GM12878 (cell line): ENCODE measurements at regions not wholly inside any gene's neighbourhood (a gene's known extent, or its start where the extent isn't known, plus 50 kb on each side); places are given as distances from the start of the nearest gene placed in this dataset.

ENCODE experiments used
- ATAC-seq: fragments of 200-7000 bp; cut with Tn5 transposase; 3 replicates; pipeline ENCODE4 v1.9.1; 2020; ENCODE audit warnings: mild to moderate bottlenecking, moderate library complexity
- BruUV-seq: library from RNA; stranded (reverse); fragments of 400-500 nt; replicated peaks from 2 replicates; lab custom pipeline; 2021; lab: Mats Ljungman, UMichigan
- CTCF ChIA-PET: fragments of 300-600 bp; sonication (Branson Sonifier 250); formaldehyde crosslinking; extraction: SDS; loops from one replicate; lab custom pipeline; 2021; ENCODE audit warnings: inconsistent platforms; lab: Yijun Ruan, JAX
- POLR2A ChIA-PET: fragments of 350-600 bp; formaldehyde crosslinking; extraction: SDS; loops from one replicate; lab custom pipeline; 2021; ENCODE audit warnings: inconsistent platforms; lab: Charles Lee
- RAD21 ChIA-PET: fragments of 300-600 bp; sonication (Branson Sonifier 250); formaldehyde crosslinking; loops from one replicate; lab custom pipeline; 2023; ENCODE audit warnings: antibody characterized with exemption; ENCODE audit not compliant: unreplicated experiment; lab: Charles Lee
- SMC1A ChIA-PET: fragments of 300-600 bp; sonication (Branson Sonifier 250); formaldehyde crosslinking; loops from one replicate; lab custom pipeline; 2023; ENCODE audit not compliant: unreplicated experiment, uncharacterized antibody; lab: Charles Lee
- DNase-seq: peaks from one replicate; pipeline ENCODE4 v3.0.0-alpha.2; 2011; ENCODE audit warnings: low read depth, low spot score
- FAIRE-seq: peaks from 3 replicates; lab custom pipeline; 2011; peaks lifted over from hg19 to GRCh38; lab: Jason Lieb, UNC
- H2AFZ ChIP-seq: 2 replicates; pipeline ENCODE4 v1.6.0; 2011; ENCODE audit warnings: low read depth, low read length, control low read depth; ENCODE audit not compliant: control insufficient read depth
- H3K27ac ChIP-seq: 2 replicates; pipeline ENCODE4 v1.5.1; 2011; ENCODE audit warnings: control low read depth; ENCODE audit not compliant: control insufficient read depth, insufficient read depth
- H3K27me3 ChIP-seq, 2 experiments: replicated peaks in 1 of 2; 2 replicates each; pipeline versions ENCODE4 v1.6.0 to v1.6.1; 2011; ENCODE audit warnings: low read length in 1 of 2; ENCODE audit not compliant: control insufficient read depth in 2 of 2, insufficient read depth in 2 of 2
- H3K36me3 ChIP-seq, 2 experiments: 2 replicates each; pipeline ENCODE4 v1.5.1; 2011; ENCODE audit warnings: low read length in 1 of 2; ENCODE audit not compliant: control insufficient read depth in 2 of 2, insufficient read depth in 2 of 2
- H3K4me1 ChIP-seq: 2 replicates; pipeline ENCODE4 v1.6.1; 2011; ENCODE audit warnings: mild to moderate bottlenecking, low read length, moderate library complexity, mixed read lengths; ENCODE audit not compliant: control insufficient read depth, insufficient read depth
- H3K4me2 ChIP-seq: 2 replicates; pipeline ENCODE4 v1.6.0; 2011; ENCODE audit warnings: control low read depth; ENCODE audit not compliant: control insufficient read depth, insufficient read depth
- H3K4me3 ChIP-seq: fragments of 200-600 bp; sonication (generic); 2 replicates; pipeline ENCODE4 v1.5.1; 2016
- H3K79me2 ChIP-seq: 2 replicates; pipeline ENCODE4 v1.6.0; 2011; ENCODE audit warnings: low read length; ENCODE audit not compliant: control insufficient read depth, insufficient read depth
- H3K9ac ChIP-seq: 2 replicates; pipeline ENCODE4 v1.8.0; 2011; ENCODE audit warnings: low read length, control low read depth, mixed read lengths; ENCODE audit not compliant: control insufficient read depth, insufficient read depth
- H3K9me3 ChIP-seq: replicated peaks from 3 replicates; pipeline ENCODE4 v1.5.1; 2011; ENCODE audit warnings: mild to moderate bottlenecking, low read length; ENCODE audit not compliant: control insufficient read depth, insufficient read depth
- H4K20me1 ChIP-seq: 2 replicates; pipeline ENCODE4 v1.6.0; 2011; ENCODE audit not compliant: control insufficient read depth, insufficient read depth
- CHD4 ChIP-seq: fragments of 200-600 bp; sonication (generic); IDR thresholded peaks from 2 replicates; pipeline ENCODE4 v1.6.1; 2016; ENCODE audit warnings: mild to moderate bottlenecking
- CUX1 ChIP-seq: IDR thresholded peaks from 2 replicates; pipeline ENCODE4 v1.6.1; 2012; ENCODE audit warnings: improper control_type of control experiment, low read depth, low read length; ENCODE audit not compliant: insufficient replicate concordance
- MYC ChIP-seq: IDR thresholded peaks from 2 replicates; pipeline ENCODE4 v1.6.1; 2011; ENCODE audit warnings: mild to moderate bottlenecking, low read length, moderate library complexity, inconsistent platforms; ENCODE audit not compliant: insufficient read depth, insufficient replicate concordance, insufficient read length, severe bottlenecking
- NRF1 ChIP-seq: conservative IDR thresholded peaks from 2 replicates; pipeline ENCODE4 v1.6.1; 2011; ENCODE audit warnings: mild to moderate bottlenecking, low read depth, low read length, improper control_type of control experiment
- RBBP5 ChIP-seq: fragments of 200-600 bp; sonication (generic); conservative IDR thresholded peaks from 2 replicates; pipeline ENCODE4 v1.6.1; 2016
- RCOR1 ChIP-seq: conservative IDR thresholded peaks from 2 replicates; pipeline ENCODE4 v1.6.1; 2012; ENCODE audit warnings: low read depth, low read length, improper control_type of control experiment
- SIN3A ChIP-seq: IDR thresholded peaks from 2 replicates; pipeline ENCODE4 v1.6.1; 2012; ENCODE audit warnings: low read depth, low read length, improper control_type of control experiment
- SIX5 ChIP-seq: IDR thresholded peaks from 2 replicates; pipeline ENCODE4 v1.6.1; 2011; ENCODE audit warnings: mild to moderate bottlenecking, low read depth, low read length, moderate library complexity; ENCODE audit not compliant: severe bottlenecking
- SUZ12 ChIP-seq: fragments of 200-600 bp; sonication (generic); IDR thresholded peaks from one replicate; pipeline ENCODE4 v1.6.1; 2018; ENCODE audit warnings: antibody characterized with exemption, mild to moderate bottlenecking; ENCODE audit not compliant: unreplicated experiment
- TBL1XR1 ChIP-seq: IDR thresholded peaks from 2 replicates; pipeline ENCODE4 v1.6.1; 2012; ENCODE audit warnings: low read depth, low read length, improper control_type of control experiment
- TCF7 ChIP-seq: IDR thresholded peaks from 2 replicates; pipeline ENCODE4 v1.6.1; 2014; ENCODE audit warnings: antibody characterized with exemption, borderline replicate concordance
- ZNF217 ChIP-seq: fragments of 450-650 bp; IDR thresholded peaks from 2 replicates; pipeline ENCODE4 v1.6.1; 2017; ENCODE audit warnings: antibody characterized with exemption, mild to moderate bottlenecking
- WGBS: methylation state at CpG from one replicate; pipeline ENCODE4 v1.1.6; 2016; ENCODE audit warnings: low lambda C conversion rate; ENCODE audit not compliant: insufficient replicate concordance, insufficient coverage; ENCODE audit errors: missing lambda C conversion rate; 5-methylcytosine and 5-hydroxymethylcytosine counted together
- in situ Hi-C: fragments of 300-500 bp; cut with MboI; formaldehyde crosslinking; loops from 9 replicates; pipeline ENCODE4 v1.14.3; 2018; ENCODE audit warnings: mixed read lengths
- intact Hi-C: fragments of 100-400 bp; cut with micrococcal nuclease; formaldehyde crosslinking; loops from one replicate; pipeline ENCODE4 v1.14.2; 2022; ENCODE audit not compliant: unreplicated experiment
- TF ChIP-seq, protein P1 (sequence below): fragments of 450-650 bp; IDR thresholded peaks from 2 replicates; pipeline ENCODE4 v1.6.1; 2016; ENCODE audit warnings: mild to moderate bottlenecking

GRCh38 chr3:163335429-163335828 lies 1742.9 kb downstream of the SI start:
- H3K4me3 ChIP-seq = no peak overlapping the region
- no peak overlapping the region for H3K4me2 ChIP-seq
- 0% methylated on average over 1 of the region's 1 CpG for WGBS
- H3K79me2 ChIP-seq = no peaks in the 10 kb centered on the region
- H3K9me3 ChIP-seq = no peaks in the 10 kb centered on the region
- H3K36me3 ChIP-seq = no peaks in the 10 kb centered on the region
- H3K27ac ChIP-seq = no peak overlapping the region
- no peak overlapping the region for H2AFZ ChIP-seq
- RAD21 ChIA-PET = no interaction called here
- CTCF ChIA-PET = interaction anchor here (0.7 kb wide), 1 partner anchor 14 kb away, joined by 3 read pairs; no protein-coding TSS in a partner anchor
- in situ Hi-C loops (no loop called here), intact Hi-C loops (no loop called here)
- no peaks in the 10 kb centered on the region for H3K4me1 ChIP-seq
- BruUV-seq = no TSS peak
- SMC1A ChIA-PET = no interaction called here
- POLR2A ChIA-PET = no interaction called here
- DNase-seq = no peak
- no peak for TF ChIP-seq MYC
- no peak for TF ChIP-seq ZNF217
- TF ChIP-seq SIX5 = no peak
- no peak for TF ChIP-seq NRF1
- no peak for TF ChIP-seq CHD4
- no peak for TF ChIP-seq RCOR1
- no peak for TF ChIP-seq RBBP5
- no peak for TF ChIP-seq TBL1XR1
- TF ChIP-seq, protein P1, sequence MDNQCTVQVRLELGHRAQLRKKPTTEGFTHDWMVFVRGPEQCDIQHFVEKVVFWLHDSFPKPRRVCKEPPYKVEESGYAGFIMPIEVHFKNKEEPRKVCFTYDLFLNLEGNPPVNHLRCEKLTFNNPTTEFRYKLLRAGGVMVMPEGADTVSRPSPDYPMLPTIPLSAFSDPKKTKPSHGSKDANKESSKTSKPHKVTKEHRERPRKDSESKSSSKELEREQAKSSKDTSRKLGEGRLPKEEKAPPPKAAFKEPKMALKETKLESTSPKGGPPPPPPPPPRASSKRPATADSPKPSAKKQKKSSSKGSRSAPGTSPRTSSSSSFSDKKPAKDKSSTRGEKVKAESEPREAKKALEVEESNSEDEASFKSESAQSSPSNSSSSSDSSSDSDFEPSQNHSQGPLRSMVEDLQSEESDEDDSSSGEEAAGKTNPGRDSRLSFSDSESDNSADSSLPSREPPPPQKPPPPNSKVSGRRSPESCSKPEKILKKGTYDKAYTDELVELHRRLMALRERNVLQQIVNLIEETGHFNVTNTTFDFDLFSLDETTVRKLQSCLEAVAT = no peak
- TF ChIP-seq CUX1 = no peak
- TF ChIP-seq SUZ12 = no peak
- no peak for TF ChIP-seq TCF7
- TF ChIP-seq SIN3A = no peak
- no peaks in the 10 kb centered on the region for H3K27me3 ChIP-seq
- FAIRE-seq = no peak
- H4K20me1 ChIP-seq = no peaks in the 10 kb centered on the region
- no peak overlapping the region for H3K9ac ChIP-seq
- no peak for ATAC-seq
